Liver (tissue), 7 donors: ENCODE measurements at regions not wholly inside any gene's neighbourhood (a gene's known extent, or its start where the extent isn't known, plus 50 kb on each side); places are given as distances from the start of the nearest gene placed in this dataset.
A peak's percentile ranks its signal among the peaks of the same experiment; 100 is the strongest.

Experiments used
- DNase-seq: peaks from one replicate; pipeline ENCODE4 v3.0.0-alpha.2; 2017; ENCODE audit warnings: low spot score
- H3K27ac ChIP-seq, 2 donors: one replicate each; pipeline ENCODE4 v1.7.0; 2013; ENCODE audit warnings: inconsistent platforms in 2 of 2, low read length in 2 of 2, control low read depth in 1 of 2, low read depth in 1 of 2, mild to moderate bottlenecking in 1 of 2
- H3K27me3 ChIP-seq, 4 donors: one replicate each; pipeline versions ENCODE4 v1.6.1 to v1.7.0; 2013; ENCODE audit warnings: low read length in 3 of 4, inconsistent platforms in 1 of 4, mild to moderate bottlenecking in 1 of 4, moderate library complexity in 1 of 4; ENCODE audit not compliant: control insufficient read depth in 4 of 4, insufficient read depth in 4 of 4
- H3K36me3 ChIP-seq, 4 donors: one replicate each; pipeline versions ENCODE4 v1.6.1 to v1.7.0; 2013; ENCODE audit warnings: low read length in 3 of 4, mild to moderate bottlenecking in 3 of 4, low read depth in 1 of 4, moderate library complexity in 1 of 4; ENCODE audit not compliant: control insufficient read depth in 4 of 4, insufficient read depth in 3 of 4
- H3K4me1 ChIP-seq, 4 donors: one replicate each; pipeline versions ENCODE4 v1.6.1 to v1.7.0; 2013; ENCODE audit warnings: low read length in 3 of 4, mild to moderate bottlenecking in 3 of 4, moderate library complexity in 1 of 4; ENCODE audit not compliant: control insufficient read depth in 4 of 4, insufficient read depth in 4 of 4
- H3K4me3 ChIP-seq, 3 donors: one replicate each; pipeline versions ENCODE4 v1.6.1 to v1.7.0; 2013; ENCODE audit warnings: low read length in 3 of 3, control low read depth in 1 of 3, low read depth in 1 of 3, mild to moderate bottlenecking in 1 of 3
- H3K9ac ChIP-seq, 2 donors: one replicate each; pipeline ENCODE4 v1.7.0; 2013; ENCODE audit warnings: low read length in 2 of 2, mild to moderate bottlenecking in 2 of 2, moderate library complexity in 2 of 2, control low read depth in 1 of 2, low read depth in 1 of 2
- H3K9me3 ChIP-seq, 4 donors: one replicate each; pipeline versions ENCODE4 v1.6.1 to v1.7.0; 2013; ENCODE audit warnings: low read length in 3 of 4; ENCODE audit not compliant: control insufficient read depth in 4 of 4
- EGR1 ChIP-seq, 2 donors: IDR thresholded peaks; 2 replicates each; pipeline ENCODE4 v1.6.1; 2016 to 2018; ENCODE audit warnings: antibody characterized with exemption in 2 of 2, low read depth in 2 of 2
- FOXA2 ChIP-seq: IDR thresholded peaks from 2 replicates; pipeline ENCODE4 v1.6.1; 2016; ENCODE audit warnings: antibody characterized with exemption
- GABPA ChIP-seq, 2 donors: IDR thresholded peaks in 1 of 2; conservative IDR thresholded peaks in 1 of 2; 2 replicates each; pipeline ENCODE4 v1.6.1; 2016; ENCODE audit warnings: antibody characterized with exemption in 2 of 2, mild to moderate bottlenecking in 1 of 2, moderate library complexity in 1 of 2
- HNF4A ChIP-seq, 2 donors: conservative IDR thresholded peaks; 2 replicates each; pipeline ENCODE4 v1.6.1; 2016; ENCODE audit warnings: antibody characterized with exemption in 2 of 2, mild to moderate bottlenecking in 2 of 2
- NR2F2 ChIP-seq: IDR thresholded peaks from 2 replicates; pipeline ENCODE4 v1.6.1; 2016; ENCODE audit warnings: antibody characterized with exemption
- RAD21 ChIP-seq, 2 donors: IDR thresholded peaks; 2 replicates each; pipeline ENCODE4 v1.6.1; 2016; ENCODE audit warnings: antibody characterized with exemption in 2 of 2, mild to moderate bottlenecking in 2 of 2
- RXRA ChIP-seq, 2 donors: IDR thresholded peaks; 2 replicates each; pipeline ENCODE4 v1.6.1; 2017 to 2018; ENCODE audit warnings: antibody characterized with exemption in 2 of 2, mild to moderate bottlenecking in 1 of 2
- SP1 ChIP-seq: IDR thresholded peaks from 2 replicates; pipeline ENCODE4 v1.6.1; 2018; ENCODE audit warnings: antibody characterized with exemption, mild to moderate bottlenecking
- TAF1 ChIP-seq: conservative IDR thresholded peaks from 2 replicates; pipeline ENCODE4 v1.6.1; 2016; ENCODE audit warnings: antibody characterized with exemption, mild to moderate bottlenecking
- YY1 ChIP-seq: IDR thresholded peaks from 2 replicates; pipeline ENCODE4 v1.6.1; 2016; ENCODE audit warnings: antibody characterized with exemption, mild to moderate bottlenecking
- WGBS: extraction: QIAGEN DNeasy Blood & Tissue Kit; methylation state at CpG from one replicate; pipeline ENCODE4 v1.1.7; 2013; 5-methylcytosine and 5-hydroxymethylcytosine counted together
- TF ChIP-seq, protein P1 (sequence below): IDR thresholded peaks from 2 replicates; pipeline ENCODE4 v1.6.1; 2016; ENCODE audit warnings: antibody characterized with exemption
- TF ChIP-seq, protein P2 (sequence below): IDR thresholded peaks from 2 replicates; pipeline ENCODE4 v1.6.1; 2016; ENCODE audit warnings: antibody characterized with exemption
- TF ChIP-seq, protein P3 (sequence below): IDR thresholded peaks from 2 replicates; pipeline ENCODE4 v1.6.1; 2016; ENCODE audit warnings: antibody characterized with exemption, mild to moderate bottlenecking
- TF ChIP-seq, protein P4 (sequence below): IDR thresholded peaks from 2 replicates; pipeline ENCODE4 v1.6.1; 2016; ENCODE audit warnings: antibody characterized with exemption
- donor health status: healthy.
- donor health status: healthy.
- donor health status: healthy.
- donor health status: healthy.

DNA sequence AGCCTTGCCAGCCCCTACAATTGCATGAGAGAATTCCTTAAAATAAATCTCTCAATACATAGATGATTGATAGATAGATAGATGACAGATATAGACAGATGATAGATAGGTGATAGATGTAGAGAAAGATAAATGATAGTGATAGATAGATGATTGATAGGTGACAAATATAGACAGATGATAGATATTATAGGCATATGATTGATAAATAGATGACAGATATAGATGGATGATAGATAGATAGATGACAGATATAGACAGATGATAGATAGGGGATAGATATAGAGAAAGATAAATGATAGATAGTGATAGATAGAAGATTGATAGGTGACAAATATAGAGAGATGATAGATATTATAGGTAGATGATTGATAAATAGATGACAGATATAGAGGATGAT lies 564.6 kb downstream of the ETS1 start:
- H3K9ac ChIP-seq: no peak overlapping the region
- peaks cover 5 to 26% (median 20%) of the 10 kb centered on the region in 4 donors for H3K4me1 ChIP-seq
- H3K27me3 ChIP-seq: no peaks in the 10 kb centered on the region
- H3K36me3 ChIP-seq: no peaks in the 10 kb centered on the region
- H3K27ac ChIP-seq: no peak overlapping the region
- TF ChIP-seq SP1 (no peak), TAF1 (no peak), RAD21 (IDR thresholded peaks at IDR 0.05) (no peak), HNF4A (conservative IDR thresholded peaks at IDR 0.05) (no peak), EGR1 (IDR thresholded peaks at IDR 0.05; ENCODE audit: low read depth in 2 of 2) (no peak), YY1 (no peak), RXRA (IDR thresholded peaks at IDR 0.05) (no peak), GABPA (IDR thresholded peaks at IDR 0.05 in 1 of 2, conservative IDR thresholded peaks at IDR 0.05 in 1 of 2) (no peak)
- TF ChIP-seq, protein P1, sequence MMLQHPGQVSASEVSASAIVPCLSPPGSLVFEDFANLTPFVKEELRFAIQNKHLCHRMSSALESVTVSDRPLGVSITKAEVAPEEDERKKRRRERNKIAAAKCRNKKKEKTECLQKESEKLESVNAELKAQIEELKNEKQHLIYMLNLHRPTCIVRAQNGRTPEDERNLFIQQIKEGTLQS: no peak
- TF ChIP-seq, protein P2, sequence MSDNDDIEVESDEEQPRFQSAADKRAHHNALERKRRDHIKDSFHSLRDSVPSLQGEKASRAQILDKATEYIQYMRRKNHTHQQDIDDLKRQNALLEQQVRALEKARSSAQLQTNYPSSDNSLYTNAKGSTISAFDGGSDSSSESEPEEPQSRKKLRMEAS: no peak
- TF ChIP-seq, protein P3, sequence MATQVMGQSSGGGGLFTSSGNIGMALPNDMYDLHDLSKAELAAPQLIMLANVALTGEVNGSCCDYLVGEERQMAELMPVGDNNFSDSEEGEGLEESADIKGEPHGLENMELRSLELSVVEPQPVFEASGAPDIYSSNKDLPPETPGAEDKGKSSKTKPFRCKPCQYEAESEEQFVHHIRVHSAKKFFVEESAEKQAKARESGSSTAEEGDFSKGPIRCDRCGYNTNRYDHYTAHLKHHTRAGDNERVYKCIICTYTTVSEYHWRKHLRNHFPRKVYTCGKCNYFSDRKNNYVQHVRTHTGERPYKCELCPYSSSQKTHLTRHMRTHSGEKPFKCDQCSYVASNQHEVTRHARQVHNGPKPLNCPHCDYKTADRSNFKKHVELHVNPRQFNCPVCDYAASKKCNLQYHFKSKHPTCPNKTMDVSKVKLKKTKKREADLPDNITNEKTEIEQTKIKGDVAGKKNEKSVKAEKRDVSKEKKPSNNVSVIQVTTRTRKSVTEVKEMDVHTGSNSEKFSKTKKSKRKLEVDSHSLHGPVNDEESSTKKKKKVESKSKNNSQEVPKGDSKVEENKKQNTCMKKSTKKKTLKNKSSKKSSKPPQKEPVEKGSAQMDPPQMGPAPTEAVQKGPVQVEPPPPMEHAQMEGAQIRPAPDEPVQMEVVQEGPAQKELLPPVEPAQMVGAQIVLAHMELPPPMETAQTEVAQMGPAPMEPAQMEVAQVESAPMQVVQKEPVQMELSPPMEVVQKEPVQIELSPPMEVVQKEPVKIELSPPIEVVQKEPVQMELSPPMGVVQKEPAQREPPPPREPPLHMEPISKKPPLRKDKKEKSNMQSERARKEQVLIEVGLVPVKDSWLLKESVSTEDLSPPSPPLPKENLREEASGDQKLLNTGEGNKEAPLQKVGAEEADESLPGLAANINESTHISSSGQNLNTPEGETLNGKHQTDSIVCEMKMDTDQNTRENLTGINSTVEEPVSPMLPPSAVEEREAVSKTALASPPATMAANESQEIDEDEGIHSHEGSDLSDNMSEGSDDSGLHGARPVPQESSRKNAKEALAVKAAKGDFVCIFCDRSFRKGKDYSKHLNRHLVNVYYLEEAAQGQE: no peak
- TF ChIP-seq, protein P4, sequence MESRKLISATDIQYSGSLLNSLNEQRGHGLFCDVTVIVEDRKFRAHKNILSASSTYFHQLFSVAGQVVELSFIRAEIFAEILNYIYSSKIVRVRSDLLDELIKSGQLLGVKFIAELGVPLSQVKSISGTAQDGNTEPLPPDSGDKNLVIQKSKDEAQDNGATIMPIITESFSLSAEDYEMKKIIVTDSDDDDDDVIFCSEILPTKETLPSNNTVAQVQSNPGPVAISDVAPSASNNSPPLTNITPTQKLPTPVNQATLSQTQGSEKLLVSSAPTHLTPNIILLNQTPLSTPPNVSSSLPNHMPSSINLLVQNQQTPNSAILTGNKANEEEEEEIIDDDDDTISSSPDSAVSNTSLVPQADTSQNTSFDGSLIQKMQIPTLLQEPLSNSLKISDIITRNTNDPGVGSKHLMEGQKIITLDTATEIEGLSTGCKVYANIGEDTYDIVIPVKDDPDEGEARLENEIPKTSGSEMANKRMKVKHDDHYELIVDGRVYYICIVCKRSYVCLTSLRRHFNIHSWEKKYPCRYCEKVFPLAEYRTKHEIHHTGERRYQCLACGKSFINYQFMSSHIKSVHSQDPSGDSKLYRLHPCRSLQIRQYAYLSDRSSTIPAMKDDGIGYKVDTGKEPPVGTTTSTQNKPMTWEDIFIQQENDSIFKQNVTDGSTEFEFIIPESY: no peak
- no peak overlapping the region for H3K4me3 ChIP-seq
- H3K9me3 ChIP-seq: no peaks in the 10 kb centered on the region
- no peak for DNase-seq

DNA sequence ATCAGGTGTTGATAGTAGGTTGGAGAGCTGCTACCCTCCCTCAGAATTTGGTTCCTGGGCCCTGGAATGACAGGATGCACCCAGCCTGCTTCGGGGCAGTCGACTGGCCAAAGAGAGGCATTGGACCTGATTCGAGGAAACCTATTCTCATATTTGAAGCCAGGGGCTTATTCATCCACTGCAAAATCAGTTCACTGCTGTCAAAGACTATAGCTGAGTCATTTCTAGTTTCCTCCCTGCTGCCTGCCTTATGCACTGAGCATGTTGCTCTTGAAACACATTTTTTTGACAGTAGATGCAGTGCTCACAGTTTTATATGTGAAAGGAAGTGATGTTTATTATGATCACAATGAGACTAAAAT lies 565.4 kb downstream of the ETS1 start:
- Histone ChIP-seq H3K36me3 (no peaks in the 10 kb centered on the region), H3K27ac (peak overlapping the region; percentile 67 to 83), H3K9ac (no peak overlapping the region), H3K9me3 (no peaks in the 10 kb centered on the region), H3K4me3 (no peak overlapping the region), H3K27me3 (no peaks in the 10 kb centered on the region), H3K4me1 (peaks cover 5 to 25% (median 20%) of the 10 kb centered on the region in 4 donors)
- DNase-seq: no peak
- TF ChIP-seq, protein P1: no peak
- TF ChIP-seq RXRA (IDR thresholded peaks at IDR 0.05) (no peak), GABPA (IDR thresholded peaks at IDR 0.05 in 1 of 2, conservative IDR thresholded peaks at IDR 0.05 in 1 of 2) (no peak), NR2F2 (no peak), FOXA2 (no peak), YY1 (no peak)
- WGBS: 83% methylated on average over 3 of the region's 3 CpGs
